Endothelial cell of hepatic sinusoid (primary cell): ENCODE measurements at regions not wholly inside any gene's neighbourhood (a gene's known extent, or its start where the extent isn't known, plus 50 kb on each side); places are given as distances from the start of the nearest gene placed in this dataset.

Experiments
- in situ Hi-C: cut with HindIII; loops from 2 replicates; pipeline ENCODE4 v1.10.0; 2017; ENCODE audit warnings: low sequenced_read_pairs

DNA sequence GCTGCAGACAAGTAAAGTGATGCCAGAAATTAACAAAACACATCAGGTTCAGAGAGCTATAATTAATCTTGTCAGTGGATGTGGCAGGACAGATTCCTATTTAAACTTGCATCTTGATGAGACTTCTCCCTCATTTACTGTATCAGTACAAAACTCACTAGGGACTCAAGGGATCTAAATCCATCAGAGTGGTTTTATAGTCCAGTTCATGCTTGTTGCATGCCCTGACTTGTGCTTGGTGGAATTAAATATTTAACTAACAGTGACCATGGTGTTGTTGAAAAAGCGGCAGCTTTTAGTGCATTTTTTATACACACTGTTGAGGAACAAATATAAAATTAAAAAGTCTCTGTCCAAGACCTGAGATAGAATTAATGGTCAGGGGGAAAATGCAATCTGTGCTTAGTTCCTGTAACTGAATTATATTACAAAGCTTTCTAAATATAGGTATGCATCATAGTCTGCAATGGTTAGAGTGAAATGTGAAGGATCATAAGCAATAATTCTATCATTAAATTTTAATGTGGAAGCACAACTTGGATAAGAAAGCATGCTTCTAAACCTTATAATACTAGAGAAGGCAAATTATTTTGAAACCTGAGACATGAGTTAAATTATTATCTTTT lies 1475.5 kb upstream of the TENM4 start:
- in situ Hi-C loops = no loop called here

DNA sequence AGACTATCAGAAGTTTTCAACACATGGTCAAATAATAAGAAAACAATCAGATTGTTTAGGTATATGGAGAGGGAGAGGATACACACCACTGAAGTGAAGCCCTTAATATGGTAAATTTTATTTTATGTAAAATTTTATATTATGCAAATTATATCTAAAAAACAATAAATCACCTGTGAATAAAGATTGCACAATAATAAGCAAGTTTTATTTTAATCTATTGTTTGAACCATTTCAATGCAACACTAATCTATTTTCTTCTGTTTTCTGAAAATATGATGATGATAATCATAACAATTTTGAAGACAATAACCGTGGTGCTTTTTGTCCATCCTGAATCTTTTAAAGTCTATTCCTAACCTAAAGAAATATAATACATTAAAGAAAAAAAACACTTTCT lies 1473.5 kb upstream of the TENM4 start:
- in situ Hi-C loops = no loop called here

DNA sequence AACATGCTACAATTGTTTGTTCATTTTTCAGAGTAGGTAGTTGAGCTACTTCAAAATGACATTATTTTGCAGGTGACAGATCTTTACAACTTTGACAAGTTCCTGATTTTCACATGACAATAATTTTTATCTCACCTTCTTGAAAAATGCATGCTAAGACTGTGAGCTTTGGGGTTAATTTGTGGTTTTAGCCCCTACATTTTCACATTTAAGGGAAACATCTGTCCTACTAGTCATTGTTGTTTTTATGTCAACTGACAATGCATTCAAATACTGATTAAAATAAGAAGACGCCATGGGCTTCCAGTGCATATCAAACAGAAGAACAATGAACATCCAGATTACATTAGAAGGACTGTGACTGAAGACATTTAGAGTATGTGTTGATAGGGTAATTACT lies 1470.8 kb upstream of the TENM4 start:
- in situ Hi-C loops = no loop called here

DNA sequence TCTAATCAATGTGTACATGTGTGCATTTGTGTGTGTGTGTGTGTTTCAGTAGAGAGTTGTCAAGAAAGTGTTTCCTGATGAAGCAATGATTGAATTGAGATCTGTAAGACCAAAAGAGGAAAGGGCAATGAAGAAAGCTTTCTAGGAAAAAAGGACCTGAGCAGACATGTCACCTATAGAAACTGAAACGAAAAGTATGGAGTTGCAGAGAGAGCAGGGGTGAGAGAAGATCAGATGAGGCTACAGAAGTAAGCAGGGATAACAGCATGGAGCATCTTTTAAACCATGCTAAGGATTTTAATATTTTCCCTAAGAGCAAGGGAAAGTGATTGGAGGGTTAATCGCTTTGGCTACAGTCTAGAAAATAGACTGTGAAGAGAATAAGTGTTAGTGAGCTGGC lies 1459.4 kb upstream of the TENM4 start:
- in situ Hi-C loops = no loop called here

DNA sequence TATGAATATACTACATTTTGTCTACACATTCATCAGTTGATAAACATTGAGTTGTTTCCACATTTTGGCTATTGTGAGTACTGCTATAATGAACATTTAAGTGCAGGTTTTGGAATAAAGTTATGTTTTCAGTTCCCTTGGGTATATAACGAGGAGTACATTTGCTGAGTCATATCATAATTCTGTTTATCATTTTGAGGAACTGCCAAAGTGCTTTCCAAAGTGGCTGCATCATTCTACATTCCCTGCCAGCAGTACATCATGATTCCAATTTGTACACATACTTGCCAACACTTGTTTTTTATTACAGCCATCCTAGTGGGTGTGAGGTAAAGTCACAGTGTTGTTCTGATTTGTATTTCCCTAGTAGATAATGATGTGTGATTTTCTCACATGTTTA lies 1458.6 kb upstream of the TENM4 start:
- in situ Hi-C loops = no loop called here

DNA sequence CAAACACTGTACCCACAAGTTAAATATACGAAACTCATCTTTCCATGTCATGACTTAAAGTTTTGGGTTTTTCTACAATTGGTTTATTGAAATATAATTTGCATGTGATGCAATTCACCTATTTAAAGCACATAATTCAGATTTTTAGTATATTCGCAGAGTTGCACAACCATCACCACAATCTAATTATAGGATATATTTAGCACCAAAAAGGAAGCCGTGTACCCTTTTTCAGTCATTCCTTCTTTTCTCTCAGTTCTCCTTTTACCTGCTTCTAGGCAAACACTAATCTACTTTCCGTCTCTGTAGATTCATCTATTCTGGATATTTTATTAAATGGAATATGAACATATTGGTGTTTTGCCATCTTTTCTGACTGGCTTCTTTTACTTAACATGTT lies 1458.1 kb upstream of the TENM4 start:
- in situ Hi-C loops = no loop called here

DNA sequence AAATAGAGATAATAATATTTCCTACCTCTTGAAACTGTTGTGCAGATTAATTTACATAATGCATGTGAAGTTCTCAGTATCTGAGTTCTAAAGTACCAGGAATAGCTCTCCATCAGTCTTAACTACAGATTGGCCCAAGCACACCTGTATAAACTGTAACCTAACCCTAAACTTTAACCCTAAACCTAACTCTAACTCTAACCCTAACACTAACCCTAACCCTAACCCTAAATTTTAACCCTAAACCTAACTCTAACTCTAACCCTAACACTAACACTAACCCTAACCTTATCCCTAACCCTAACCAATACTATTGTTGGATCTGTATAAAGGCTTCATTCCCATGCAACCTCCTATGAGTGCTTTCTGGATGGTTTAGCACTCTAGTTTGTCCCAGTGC lies 1445.9 kb upstream of the TENM4 start:
- in situ Hi-C loops = no loop called here

DNA sequence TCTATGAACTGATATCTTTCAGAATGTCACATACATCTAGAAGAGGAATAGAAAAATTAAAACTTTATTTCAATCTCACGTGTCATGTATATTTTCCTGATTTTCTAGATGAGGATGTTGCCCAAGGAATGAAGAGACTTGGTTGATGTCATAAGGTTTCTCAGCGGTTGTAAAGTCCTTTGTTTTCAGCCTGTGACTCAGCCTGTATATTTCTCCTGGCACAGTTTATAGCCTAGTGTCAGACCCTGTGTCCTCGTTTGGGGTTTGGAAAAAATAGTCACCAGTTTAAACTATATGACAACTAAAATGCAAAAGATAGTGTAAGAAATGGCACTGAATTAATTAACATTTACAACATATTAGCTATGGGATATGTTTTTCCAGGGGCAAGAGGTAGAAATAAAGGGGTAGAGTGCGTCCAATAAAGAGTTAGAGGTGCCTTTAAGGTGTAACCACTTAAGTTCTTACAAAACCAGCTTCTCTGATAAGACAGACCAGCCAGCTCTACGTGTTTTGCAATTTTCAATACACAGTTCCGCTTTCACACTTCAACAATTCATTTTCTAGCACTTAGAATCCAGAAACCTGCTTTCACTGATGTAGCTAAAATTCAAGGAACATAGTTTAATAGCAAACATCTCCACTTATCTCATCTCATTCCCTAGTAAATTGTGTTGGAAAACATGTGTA lies 1432.6 kb upstream of the TENM4 start:
- in situ Hi-C loops = no loop called here

DNA sequence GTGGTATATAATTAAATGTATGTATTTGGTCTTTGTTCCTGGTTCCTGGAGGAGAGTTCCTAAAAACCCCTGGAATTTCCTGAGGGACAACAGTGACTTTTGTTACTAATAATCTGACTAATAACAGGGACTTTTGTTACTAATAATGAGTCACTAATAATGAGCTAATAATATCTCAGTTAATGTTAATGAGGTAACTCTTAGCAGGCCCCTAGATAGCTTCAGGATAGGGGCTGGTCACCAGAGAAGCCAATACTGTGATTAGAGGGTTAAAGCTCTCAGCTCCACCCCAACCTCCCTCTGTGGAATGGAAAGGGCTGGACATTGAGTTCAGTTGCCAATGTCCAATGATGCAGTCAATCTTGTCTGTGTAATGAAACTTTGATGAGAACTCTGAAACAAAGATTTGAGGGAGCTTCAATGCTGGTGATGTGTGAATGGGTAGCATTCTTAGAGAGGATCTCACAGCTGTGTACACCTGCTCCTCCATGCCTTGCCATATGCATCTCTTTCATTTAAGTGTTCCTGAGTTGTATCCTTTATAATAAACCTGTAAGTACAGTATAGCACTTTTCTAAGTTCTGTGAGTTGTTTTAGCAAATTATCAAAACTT lies 1431.4 kb upstream of the TENM4 start:
- in situ Hi-C loops = no loop called here

DNA sequence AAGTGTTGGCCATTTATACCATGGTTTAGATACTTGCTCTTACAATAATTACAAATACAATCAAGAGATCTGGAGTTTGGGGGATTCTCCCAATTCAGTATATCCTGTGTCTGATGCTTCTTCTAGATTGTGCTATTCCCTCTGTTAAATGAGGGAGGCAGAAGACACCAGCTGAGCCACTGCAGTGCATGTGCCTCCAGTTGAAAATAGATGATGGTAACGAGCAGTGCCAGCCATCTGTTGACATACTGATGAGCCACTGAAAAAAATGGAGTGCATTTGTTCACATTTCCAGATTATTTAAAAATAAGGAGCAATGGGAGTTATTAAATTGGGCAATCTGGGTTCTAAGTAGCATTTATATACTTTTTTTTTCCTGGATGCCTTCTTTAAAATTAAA lies 1428.0 kb upstream of the TENM4 start:
- in situ Hi-C loops = no loop called here

DNA sequence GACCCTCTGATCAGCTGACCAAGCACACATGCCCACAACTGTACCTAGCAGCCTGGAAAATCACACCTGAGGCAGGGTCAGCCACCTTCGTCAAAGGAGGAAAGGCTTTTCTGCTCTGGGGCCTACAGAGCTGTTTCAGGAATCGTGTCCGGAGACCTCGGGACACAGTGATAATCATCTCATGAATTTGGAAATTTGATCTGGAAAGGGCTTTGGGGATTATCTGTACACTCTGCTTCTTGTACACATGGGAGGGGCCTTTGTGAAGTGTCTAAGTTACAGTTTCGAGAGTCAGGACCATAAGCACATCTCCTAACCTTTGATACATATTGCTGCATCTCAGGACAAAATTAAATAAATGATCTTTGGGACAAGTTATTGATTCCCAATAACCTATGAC lies 1421.2 kb upstream of the TENM4 start:
- in situ Hi-C loops = no loop called here

DNA sequence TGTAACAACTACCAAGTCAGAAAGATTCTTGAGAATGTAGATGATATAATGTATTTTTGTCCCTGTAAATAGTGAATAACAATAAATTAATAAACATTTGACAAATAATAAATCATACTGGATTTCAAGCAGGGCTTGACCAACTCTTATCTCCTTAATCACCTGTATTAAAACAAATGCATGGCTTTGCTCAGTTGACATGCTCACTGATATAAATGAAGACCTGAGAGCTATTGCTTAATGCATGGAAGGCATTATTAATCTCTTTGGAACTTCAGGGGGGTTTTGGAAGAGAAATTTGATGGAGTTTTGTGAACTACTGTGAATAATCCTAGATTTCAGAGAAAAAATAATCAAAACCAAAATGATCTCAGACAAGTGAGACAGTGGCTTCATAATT lies 1420.4 kb upstream of the TENM4 start:
- in situ Hi-C loops = no loop called here

DNA sequence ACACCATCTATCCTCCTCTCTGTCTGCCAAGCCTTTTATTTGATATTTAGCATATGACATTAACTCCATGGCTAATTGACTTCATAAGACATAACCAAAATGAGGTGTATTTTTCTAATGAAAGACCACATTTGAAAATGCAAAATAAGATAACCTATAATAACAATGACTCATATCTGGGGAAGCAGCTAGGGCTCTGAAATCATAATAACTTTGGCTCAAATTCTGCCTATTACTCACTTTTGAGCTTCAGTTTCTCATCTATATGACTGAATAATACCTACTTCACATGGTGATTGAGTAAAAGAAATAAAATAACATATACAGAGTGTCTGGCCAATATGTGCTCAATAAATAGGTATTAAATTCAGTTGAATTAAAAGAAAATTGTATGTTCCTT lies 1419.8 kb upstream of the TENM4 start:
- in situ Hi-C loops = no loop called here

DNA sequence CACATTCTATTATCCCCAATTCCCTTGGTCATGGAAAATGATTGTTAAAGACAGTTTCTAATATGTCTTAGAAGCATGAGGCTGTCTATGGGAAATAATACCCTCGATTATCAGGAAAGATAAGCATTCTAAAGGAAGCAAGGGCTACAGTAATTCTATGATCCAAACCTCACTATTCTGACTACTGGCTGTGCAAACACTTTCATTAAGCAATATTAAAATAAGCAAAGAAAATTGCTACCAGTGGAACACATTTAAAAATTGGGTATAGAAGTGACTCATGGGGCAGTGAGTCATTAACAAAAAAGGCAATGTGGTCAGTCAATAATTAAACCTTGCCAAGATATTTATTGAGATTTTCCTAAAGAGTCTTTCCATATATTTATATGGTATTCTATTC lies 1415.2 kb upstream of the TENM4 start:
- in situ Hi-C loops = no loop called here

DNA sequence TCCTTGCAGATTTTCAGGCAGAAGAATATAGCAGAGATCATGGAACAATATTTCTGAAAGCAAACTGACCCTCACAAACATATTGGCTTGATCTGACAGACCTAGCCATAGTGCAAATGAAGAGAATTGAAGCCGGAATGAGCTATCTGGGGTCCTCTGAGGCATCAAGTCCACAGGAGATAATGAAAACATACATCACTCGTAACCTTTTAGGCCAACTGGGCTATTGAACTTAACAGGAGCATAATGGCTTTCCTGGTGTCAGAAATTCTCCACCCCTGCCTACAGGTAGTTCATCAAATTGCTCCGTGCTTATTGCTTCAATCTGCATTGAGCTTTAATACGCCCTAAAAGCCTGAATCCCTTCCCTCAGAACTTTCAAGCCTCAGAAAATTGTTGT lies 1414.6 kb upstream of the TENM4 start:
- in situ Hi-C loops = no loop called here

DNA sequence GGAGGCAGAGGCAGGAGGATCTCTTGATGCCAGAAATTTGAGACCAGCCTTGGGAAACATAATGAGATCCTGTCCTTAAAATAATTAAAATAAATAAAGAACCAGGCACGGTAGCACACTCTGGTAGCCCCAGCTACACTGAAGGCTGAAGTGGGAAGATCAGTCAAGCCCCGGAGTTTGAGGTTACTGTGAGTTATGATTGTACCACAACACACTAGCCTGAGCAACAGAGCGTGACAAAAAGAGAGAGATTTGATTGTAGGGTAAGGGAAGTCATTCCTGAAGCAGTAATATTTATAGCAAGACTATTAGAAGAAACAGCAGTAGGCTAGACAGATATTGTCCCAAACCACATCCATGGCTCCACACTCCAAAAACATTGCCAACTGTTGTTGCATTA lies 1408.4 kb upstream of the TENM4 start:
- in situ Hi-C loops = no loop called here

DNA sequence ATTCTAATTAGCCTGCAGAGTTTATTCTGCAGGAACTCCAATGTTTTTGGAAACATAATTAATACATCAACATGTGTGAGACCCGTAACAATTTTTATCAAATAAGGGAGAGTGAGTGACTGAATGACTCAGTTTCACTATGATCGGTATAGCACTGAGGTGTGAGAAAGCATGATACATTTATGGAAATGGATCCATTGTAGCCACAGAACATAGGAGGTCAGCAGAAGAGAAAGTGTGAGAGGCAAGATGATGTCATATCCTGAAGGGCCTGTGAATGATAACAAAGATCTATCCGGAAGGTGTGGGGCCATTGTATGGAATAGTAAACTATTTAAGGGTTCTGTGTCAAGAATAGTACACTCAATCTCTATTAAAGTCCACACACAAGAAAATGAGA lies 1406.1 kb upstream of the TENM4 start:
- in situ Hi-C loops = no loop called here

DNA sequence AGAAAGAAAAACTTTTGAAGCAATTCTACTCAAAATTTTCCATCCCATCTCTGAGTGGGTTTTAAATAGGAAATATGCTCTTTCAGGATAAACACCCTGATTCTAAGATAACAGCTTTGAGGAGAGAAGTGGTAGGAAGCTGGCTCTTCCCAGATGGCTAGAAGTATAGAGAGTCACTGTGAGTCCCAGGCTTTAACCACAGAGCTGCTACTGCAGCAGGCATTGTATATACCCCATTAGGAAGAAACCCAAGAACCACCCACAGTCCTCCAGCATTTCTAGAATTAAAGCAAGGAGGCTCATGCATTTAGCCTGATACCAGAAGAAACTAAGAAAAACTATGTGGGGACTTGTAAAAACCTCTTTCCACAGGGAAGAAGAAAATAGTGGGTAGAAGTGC lies 1405.6 kb upstream of the TENM4 start:
- in situ Hi-C loops = no loop called here

DNA sequence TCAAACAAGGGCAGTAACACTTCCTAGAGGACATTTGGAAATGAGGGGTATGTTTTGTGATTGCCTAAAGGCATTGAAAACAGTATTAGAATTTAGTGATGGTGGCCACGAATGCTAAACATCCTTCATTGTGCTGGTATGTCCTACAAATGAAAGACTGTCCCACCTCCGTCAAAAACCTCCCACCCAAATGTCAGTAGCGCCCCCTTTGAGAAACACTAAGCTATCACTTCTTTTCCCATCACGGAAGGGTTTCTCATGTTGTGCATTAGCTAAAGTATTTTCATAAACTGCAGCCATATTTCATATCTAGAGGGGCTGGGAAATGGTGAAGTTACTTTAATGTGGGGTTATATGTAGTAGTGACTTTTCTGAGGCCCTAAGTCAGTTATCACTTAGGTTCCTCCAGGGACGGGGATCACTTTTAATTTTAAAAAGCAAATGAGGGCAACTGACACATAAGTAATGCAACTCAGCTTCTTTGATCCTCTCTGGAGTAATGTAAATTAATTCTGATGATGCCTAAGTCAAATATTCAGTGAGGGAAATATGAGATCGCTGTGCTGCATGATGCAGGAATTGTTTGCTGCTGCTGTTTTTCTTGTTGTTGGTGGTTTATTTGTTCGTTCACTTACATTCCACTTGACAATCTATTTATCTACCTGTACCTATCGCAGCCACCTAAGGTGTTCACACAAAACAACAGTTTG lies 1403.4 kb upstream of the TENM4 start:
- in situ Hi-C loops = no loop called here

DNA sequence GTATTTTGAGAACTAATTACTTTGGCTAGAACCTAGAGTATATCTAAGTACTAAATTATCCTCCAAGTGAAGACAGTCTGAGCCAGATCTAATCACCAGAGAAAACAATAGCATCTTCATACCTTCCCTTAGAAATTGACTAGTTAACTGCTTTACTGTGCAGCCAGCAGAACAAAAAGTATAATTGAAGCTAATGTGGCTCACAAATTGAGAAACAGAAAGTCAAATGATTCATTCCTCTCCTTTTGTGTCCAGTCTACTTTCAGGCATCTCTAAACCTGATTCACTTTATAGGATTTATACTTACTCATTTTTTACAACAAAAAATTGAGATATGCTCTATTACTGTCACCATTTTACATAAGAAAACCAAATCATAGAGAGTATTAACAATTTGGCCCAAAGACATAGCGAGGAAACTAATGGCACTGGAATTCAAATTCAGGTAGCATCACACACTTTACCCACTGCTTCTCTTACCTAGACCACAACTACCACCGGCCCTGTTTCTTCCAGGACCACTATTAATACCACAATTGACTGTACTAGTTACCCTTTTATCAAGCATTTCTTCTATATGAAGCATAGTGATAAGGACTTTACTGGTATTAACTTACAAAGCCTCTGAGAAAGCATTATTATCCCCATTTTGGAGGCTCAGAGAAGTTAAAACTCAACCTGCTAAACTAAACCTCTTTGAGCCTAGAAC lies 1402.6 kb upstream of the TENM4 start:
- in situ Hi-C loops = no loop called here

DNA sequence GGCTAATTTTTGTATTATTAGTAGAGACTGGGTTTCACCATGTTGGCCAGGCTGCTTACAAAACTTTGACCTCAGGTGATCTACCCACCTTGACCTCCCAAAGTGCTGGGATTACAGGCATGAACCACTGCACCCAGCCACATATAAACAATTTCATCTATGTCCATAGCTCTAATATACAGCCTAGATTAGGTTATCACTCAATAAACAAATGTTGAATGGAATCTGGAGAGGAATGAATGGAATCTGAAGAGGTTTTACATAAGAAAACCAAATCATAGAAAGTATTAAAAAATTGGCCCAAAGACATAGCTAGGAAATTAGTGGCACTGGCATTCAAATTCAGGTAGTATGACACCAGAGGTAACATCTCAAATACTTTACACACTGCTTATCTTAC lies 1401.4 kb upstream of the TENM4 start:
- in situ Hi-C loops = no loop called here
